ENCODE measurements at regions not wholly inside any gene's neighbourhood (a gene's known extent, or its start where the extent isn't known, plus 50 kb on each side); places are given as distances from the start of the nearest gene placed in this dataset.

DNA sequence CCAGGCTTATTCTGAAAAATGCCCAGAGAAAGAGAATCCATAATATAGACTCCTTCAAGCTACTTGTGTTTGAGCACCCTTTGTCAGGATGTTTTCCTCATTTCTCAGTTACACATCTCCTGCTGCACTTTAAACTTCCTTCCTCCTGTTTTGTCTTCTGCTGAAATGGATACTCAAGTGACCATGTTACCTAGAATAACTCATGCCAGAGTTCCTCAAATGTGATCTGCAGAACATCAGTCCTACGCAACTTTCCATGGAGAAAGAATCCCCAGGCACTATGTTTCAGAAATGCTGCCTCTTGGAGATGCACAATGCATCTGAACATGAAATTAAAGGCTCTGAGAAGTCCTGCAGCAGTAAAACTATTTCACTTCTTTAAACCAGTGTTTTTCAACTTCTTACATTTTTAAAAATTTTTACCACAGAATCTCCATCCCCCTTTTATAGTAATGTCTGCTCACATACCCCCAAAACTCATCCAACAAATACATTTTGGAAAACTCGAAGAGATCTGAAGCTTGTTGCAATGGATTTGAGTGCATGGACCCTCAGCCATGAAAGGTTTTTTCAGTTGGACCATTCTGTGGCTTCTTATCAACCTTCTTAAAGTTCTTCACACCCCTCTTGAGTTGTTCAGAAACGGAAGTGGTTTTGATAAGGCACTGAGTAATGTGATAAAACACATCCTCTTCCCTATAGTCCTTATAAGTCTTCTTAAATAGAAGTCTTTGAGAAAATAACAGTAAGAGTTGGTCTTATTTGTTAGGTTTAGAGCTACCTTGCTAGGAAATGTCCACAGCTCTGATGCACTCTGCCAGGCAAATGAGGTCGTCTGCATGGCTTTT lies 84.5 kb upstream of the KCNA1 start:
- TF ChIP-seq, protein P1, sequence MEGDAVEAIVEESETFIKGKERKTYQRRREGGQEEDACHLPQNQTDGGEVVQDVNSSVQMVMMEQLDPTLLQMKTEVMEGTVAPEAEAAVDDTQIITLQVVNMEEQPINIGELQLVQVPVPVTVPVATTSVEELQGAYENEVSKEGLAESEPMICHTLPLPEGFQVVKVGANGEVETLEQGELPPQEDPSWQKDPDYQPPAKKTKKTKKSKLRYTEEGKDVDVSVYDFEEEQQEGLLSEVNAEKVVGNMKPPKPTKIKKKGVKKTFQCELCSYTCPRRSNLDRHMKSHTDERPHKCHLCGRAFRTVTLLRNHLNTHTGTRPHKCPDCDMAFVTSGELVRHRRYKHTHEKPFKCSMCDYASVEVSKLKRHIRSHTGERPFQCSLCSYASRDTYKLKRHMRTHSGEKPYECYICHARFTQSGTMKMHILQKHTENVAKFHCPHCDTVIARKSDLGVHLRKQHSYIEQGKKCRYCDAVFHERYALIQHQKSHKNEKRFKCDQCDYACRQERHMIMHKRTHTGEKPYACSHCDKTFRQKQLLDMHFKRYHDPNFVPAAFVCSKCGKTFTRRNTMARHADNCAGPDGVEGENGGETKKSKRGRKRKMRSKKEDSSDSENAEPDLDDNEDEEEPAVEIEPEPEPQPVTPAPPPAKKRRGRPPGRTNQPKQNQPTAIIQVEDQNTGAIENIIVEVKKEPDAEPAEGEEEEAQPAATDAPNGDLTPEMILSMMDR (IDR thresholded peaks at IDR 0.05): no peak
- TF ChIP-seq POLR2A (IDR thresholded peaks at IDR 0.05): no peak
